ENCODE measurements at regions not wholly inside any gene's neighbourhood (a gene's known extent, or its start where the extent isn't known, plus 50 kb on each side); places are given as distances from the start of the nearest gene placed in this dataset.

DNA sequence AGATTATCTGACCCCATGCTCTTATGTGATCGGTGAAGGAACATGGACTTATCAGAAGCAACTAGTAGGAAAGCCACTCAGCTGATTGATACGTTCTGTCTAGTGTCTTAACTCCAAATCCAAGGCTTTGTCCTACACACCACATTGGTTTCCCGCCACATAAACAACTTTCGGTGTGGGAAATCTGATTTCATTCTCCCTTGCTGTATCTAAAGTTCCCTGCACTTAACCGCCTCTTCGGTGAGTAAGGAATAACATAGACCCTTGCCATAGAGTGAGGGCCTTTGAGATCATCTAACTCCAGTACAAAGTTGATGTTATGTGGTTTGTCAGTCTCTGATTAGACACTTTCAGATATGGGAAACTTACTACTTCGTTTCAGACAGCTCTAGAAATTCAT is 538.2 kb upstream of the TNP1 start:
- DNase-seq, result no peak

DNA sequence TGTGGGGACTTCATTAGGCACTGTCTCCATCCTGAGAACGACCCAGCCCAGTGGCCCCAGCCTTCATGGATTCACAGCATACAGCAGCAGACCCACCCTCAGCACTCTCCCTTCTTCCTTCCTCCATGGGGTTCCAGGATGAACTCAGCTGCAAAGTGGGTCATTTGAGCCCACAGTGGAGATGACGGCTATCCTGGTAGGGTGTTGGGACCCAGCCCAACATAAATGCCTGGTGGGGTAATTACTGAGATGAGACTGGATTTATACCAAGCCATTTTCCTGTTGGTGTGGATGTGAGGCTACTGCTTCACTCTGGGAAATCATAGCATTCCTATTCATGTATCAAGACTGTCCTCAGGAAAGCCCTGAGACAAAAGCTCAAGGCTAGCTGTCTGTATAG is 536.7 kb upstream of the TNP1 start:
- DNase-seq, result no peak

DNA sequence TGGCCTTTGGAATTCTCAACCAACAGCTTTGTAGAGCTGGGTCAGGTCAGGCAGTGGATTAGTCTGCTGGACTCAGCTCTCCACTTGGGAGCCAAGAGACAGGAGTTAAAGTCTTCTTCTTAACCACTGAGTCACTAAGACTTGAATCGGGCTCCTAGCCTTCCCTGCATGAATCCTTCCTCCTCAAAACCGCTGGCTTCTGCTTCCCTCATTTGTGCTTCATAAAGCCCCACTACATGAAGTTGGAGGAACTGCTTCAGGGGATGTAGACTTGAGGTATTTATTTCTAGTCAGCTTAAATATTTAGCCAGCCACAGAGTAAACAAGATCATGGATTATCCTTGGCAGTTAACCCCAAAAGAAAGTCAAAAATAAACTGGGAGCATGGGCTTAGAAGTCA is 536.3 kb upstream of the TNP1 start:
- no peak for DNase-seq

- DNase-seq, result no peak
Measured at GRCh38 chr2:217394510-217395351, 534.9 kb upstream of the TNP1 start.

DNA sequence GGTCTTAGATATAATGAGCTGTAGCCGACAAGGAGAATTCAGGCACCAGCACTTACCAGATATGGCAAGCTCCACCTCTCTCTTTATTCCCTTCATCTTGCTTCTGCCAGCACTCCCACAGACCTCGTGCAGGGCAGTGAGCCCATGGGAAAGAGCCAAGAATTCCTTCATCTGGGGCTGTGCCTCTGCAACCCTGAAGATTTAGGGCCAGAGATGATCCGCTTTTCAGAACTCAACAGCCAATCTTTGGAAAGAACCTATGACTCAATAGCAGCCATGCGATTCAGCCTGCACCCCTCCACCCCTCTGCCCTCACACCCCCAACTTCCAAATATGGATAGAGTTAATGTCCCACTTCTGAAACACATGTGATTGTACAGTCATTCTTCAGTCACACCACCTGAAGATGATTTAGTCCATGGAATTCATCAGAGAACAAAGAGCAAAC is 533.7 kb upstream of the TNP1 start:
- DNase-seq, result no peak

DNA sequence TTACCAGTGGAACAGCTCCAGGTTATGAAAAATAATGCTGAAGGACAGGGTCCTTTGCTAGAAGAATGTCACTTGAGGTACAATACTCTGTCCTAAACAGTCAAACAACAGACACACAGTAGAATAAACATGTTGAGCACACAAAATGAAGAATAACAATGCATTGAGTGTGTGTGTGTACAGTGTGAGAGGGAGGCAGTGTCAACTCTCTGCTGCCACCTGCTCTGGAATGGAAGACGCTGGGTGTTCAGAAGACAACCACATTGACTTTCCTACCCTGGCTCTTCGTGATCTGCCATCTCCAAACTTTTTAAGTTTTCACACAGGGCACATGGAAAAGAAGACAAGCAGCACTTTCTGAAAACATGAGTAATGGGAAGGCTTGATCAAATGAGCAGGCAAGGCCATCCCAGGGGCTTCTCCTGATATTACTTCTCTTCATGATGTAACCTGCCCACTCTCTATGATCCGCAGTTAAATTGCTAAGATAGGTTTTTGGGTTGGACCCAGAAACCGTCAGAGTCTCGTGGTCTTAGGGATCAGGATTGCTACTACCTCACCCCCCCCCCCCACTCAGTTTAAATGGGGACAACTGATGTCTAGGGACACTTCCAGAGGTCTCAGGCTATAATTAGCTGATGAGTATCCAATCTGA is 533.2 kb upstream of the TNP1 start:
- no peak for DNase-seq

- DNase-seq, result no peak
Measured at GRCh38 chr2:217387776-217388387, 528.0 kb upstream of the TNP1 start.

DNA sequence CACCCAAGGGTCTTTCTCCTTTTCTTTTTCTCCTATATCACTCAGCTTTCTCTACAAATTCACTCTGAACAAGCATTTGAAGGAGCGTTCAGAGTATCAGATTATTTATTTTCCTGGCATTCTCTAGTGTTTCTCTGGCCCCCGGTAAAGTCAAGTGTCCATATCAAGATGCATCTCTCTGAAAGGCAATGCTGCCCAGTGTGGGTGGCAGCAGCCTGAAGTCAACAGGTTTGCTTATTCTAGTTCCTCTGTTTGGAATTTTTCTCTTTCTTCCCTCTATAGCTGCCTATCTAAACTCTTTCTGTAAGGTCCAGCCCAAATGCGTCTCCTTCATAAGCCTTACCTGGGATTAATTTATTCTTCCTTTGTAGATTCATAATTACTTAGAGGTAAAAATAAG is 526.2 kb upstream of the TNP1 start:
- DNase-seq, result no peak

DNA sequence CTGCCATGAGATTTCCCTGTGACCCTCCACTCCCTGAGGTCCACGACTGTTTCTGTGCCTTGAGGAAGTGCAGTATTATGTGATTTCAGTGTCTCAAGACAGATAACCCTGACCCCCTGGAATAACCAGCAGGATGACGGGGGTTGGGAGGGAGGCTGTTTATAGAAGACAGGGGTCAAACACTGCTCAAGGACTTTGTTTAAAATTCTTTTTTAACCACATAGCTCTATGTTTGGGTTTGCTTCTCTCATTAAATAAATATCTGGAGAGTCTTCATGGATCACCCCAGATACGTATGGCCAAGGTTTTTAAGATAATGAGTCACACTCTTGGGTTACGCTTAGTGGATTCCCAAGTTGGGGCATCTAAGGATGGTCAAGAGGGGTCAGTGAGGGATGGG is 523.8 kb upstream of the TNP1 start:
- no peak for DNase-seq

DNA sequence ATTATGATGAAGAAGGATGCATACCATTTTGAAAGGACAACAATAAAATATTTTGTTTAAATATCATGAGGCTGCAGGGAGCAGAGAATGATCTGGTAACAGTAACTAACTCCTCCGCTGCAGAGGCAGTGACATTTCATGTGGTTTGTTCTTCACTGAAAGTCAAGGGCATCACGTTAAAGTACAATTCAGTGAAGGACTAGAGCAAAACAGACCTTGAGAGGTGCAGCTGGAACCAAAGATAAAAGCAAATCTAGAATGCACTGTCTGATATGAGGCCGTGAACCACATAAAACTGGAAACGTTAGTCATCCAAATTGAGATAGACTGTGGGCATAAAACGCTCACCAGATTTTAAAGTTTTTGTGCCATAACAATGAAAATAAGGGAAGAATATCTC is 522.9 kb upstream of the TNP1 start:
- DNase-seq, result no peak

DNA sequence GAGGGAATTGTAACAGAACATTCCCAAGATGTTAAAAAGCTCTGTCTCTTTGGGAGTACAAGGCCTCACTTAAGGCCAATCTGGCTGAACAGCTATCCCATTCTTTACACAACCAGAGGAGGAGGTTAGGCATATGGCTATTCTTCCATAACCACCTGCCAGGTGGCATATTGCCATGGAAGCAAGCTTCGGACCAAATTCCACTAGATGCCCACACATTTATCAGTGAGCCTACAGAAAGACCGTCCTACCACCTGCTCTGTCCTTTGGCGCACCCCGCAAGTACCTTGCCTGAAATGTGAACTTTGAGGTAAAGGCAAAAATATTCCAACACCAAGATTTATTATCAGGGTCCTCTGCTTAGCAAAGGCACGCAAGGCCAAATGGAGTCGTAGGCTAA is 519.9 kb upstream of the TNP1 start:
- no peak for DNase-seq

DNA sequence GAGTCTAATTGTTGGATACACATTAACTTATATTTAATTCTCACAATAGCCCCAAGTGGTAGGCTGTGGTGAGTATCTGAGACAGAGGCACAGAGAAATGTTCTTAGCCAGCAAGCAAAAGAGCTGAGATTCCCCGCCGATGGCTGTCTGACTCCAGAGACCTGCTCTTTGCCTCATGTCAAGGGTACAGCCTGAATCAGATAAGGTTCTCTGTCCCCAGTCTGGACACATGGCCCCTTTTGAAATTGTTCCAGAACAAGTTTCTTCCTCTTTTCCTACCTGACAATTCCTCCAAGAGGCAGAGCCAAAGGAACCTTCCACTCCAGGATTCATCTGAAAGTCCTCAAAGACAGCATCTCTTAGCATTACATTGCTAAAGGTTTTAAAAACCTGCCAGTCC is 512.9 kb upstream of the TNP1 start:
- DNase-seq, result no peak

DNA sequence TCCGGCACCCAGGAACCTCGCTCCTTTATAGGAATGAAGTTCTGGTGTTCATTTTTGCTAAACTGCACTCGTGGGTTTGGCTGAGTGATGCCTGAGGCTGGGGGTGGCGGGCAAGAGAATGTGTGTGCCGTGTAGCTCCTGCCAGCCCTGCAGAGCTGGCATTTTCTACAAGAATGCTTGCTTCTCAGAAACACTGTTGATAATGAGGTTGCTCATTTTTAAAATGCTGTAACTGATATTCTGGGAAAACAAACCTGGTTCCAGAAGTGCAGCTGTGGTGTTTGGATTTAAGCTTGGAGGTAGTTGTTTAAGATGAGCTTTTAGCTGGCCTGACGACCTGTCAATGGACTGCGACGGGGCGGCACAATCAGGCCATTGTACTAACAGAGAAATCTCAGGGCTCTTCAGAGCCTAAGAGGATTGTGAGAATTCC is 511.9 kb upstream of the TNP1 start:
- no peak for DNase-seq

- no peak for DNase-seq
Measured at GRCh38 chr2:217370391-217370790, 510.5 kb upstream of the TNP1 start.

GRCh38 chr2:217367464-217367863 is 507.6 kb upstream of the TNP1 start:
- DNase-seq, result no peak

GRCh38 chr2:217366966-217367365 is 507.1 kb upstream of the TNP1 start:
- no peak for DNase-seq

- no peak for DNase-seq
Measured at GRCh38 chr2:217366266-217366895, 506.5 kb upstream of the TNP1 start.

DNA sequence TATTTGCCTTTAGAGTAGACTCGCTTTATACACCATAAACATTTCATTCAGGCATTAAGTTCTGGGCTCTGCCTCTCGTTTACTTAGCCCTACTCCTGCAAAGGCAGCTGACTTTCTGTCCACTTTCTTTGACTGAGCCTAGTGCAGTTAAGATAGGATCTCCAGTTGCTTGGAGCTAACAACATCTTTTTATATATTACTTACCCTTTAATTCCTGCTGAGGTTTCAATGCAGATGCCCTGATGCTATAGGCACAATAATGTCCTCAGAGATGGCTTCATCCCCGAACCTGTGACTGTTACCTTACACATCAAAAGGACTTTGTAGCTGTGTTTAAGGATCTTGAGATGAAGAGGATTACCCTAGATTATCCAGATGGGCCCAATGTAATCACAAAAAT is 505.8 kb upstream of the TNP1 start:
- no peak for DNase-seq

DNA sequence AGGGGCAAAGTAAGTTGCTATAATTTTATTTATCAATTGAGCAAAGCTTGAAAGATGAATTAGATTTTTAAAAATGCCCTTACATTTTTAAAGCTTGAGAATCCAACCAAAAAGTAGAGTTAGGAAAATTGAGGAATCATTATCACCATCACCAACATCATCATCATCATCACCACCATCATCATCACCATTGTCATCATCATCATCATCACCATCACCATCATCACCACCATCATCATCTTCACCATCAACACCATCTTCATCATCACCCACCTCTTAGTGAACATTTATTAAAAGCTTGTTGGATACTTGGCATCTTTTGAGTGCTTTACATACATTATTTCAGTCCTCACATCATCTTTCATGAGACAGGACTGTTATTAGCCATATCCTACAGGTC is 504.4 kb upstream of the TNP1 start:
- no peak for DNase-seq

DNA sequence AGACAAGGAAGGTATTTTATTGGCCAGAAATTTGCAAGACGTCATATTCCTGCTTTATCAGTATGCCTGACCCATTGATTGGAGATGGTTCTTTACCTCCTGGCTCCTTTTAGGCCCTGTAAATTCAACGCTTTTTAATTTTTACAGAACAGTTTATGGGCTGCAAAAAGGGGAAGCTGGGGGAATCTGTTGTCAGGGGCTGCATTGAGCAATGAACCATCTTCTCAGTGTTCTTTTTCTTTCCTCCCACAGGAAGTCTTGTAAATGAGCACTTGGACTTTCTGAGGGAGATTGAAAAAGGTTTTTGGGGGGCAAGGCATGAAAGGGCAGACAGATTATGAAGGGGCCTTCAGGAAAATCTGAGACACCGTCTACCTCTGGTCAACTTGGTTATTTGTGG is 503.6 kb upstream of the TNP1 start:
- DNase-seq, result no peak

DNA sequence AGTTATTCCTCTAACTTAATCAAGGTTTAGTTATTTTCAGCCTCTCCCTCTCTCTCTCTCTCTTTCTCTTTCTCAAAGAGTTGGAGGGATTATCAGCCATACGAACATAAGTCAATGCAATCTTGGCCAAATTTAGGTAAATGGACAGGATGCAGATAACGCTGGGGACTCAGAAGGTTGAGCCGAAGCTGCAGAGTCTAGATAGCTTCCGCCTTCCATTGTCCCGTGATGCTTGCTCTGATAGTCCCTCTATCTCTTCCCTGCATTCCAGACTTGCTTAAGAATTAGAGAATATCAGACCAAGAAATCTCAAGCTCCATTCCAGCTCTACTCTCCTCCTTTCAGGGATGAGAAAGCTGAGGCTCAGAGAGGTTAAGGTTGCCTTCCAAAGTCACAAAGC is 502.8 kb upstream of the TNP1 start:
- no peak for DNase-seq

DNA sequence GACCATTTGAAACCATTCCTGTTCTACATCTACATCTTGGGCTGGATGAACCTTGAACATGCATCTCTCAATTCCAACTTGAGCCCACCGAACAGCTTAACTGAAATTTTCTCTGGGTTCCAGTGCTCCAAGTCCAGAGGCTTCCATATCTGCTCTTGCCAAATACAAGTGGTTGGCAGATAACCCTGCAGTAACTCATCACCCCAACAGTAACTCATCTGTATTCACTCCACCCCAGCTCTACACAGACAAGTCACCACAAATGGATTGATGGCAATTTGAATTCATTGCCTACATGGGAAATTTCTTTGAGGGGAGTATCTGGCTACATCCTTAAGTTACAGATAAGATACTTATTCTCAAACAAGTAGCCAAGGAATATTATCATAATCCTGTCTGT is 502.4 kb upstream of the TNP1 start:
- DNase-seq, result no peak

- DNase-seq, result no peak
Measured at GRCh38 chr2:217361483-217361880, 501.6 kb upstream of the TNP1 start.

Measured in NCI-H1048 (cell line).